HuH-7.5 (cell line): ENCODE measurements at regions not wholly inside any gene's neighbourhood (a gene's known extent, or its start where the extent isn't known, plus 50 kb on each side); places are given as distances from the start of the nearest gene placed in this dataset.

Experiments used
- DNase-seq: peaks from one replicate; pipeline ENCODE4 v3.0.0; 2011; ENCODE audit warnings: low spot score

DNA sequence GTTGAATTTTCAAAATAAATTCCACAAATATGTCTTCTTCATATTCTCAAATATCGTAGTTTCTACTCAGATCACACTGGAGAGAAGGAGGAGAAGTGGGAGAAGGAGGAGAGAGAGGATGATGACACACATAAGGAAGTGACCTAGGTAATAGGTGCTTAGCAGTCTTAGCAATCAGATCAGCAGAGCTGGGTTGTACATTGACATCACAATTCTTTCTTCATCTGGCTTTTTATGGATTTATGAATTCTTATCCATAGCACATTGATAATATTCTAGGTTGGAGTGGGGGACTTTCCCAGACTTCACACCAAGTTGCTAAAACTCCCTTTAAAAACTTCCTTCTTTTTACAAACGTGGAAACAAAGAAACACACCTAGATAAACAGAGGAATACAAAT is 86.9 kb downstream of the FGF9 start:
- no peak for DNase-seq

DNA sequence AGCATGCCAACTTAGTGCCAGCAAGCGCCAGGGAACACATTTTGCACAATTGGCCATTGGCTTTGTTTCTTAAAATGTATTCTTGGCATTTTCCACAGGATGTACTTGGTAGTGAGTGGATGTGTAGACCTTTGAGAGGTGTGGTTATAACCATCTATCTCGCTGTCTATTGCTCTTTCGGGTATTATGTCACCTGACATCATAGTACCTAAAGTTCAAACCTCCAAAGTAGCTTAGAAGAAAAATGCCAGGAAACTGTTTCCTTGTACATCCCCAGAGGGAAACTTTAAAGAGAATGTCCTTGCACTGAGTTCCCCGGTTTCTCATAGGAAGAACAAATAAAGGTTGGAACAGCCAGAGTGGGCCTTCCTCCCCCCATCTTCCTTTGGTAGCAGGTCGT is 87.6 kb downstream of the FGF9 start:
- DNase-seq: no peak

DNA sequence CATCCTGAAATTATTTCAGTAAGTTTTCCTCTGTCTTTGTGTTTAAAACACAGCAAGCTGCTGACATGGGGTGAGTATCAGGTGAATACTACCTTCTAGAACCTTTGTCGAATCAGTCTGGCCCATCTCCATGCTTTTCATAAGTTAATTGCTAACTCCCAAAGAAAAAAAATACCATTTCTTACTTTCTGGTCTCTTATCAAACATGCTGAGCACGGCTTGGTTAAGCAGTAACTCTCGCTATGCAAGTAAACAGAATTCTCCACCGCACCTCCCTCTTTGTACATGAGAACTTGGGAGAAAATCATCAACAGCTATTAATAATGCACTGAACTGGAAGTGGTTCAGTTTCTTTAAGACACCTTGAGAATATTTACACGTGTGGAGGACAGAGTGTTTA is 88.6 kb downstream of the FGF9 start:
- DNase-seq: no peak

DNA sequence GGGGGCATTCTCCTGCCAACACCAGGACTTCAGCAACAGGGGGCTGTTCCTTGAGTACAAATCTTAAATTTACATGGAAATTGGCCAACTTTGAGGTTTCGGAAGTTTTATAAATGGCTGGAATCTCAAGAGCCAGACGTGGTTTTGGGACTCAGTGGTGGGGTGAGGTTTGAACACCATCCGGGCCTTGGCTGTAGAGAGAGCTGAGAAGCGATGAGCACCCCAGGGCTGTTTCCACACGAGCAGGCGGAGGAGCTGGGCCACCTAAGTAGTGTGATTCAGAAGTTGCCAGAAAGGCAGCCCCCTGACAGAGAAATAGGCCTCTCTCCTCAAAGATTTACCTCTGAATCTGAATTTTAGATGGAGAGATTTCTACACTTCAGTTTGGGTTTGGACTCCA is 89.0 kb downstream of the FGF9 start:
- no peak for DNase-seq

DNA sequence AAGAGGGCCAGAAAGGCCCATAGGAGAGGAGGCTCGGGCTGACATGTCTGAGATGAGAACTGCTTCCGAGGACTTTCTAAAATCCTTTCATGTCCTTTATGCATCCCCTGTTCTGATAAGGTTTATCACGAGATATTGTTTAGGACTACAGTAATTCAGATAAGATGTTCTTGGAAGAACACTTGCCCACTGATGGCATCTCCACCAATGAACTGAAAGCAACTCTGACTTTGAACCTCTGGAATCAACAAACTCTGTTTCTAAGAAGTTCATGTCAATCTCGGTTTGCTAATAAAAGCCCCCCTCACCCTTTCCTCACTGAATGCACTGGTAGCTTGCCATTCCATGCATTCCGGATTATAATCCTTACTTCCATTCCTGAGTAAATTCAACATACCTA is 90.9 kb downstream of the FGF9 start:
- DNase-seq: no peak

DNA sequence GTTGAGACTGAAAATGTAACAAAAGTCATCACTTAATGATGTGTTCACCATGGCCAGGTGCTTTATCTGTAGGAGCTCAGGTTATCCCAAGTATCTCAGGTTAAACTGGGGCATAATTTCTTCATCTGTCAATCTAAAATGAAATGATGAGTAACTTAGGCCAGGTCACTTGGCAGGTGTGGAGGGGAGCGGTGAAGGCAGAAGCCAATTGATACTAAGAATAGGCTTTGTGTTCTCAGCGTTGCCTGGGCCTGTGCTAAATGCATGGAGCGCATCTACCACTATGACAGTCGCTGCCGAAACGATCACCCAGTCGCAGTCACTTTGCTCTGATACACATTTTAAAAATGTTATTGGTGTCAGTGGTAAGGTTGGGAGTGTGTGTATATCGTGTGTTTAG is 91.6 kb downstream of the FGF9 start:
- DNase-seq: no peak

DNA sequence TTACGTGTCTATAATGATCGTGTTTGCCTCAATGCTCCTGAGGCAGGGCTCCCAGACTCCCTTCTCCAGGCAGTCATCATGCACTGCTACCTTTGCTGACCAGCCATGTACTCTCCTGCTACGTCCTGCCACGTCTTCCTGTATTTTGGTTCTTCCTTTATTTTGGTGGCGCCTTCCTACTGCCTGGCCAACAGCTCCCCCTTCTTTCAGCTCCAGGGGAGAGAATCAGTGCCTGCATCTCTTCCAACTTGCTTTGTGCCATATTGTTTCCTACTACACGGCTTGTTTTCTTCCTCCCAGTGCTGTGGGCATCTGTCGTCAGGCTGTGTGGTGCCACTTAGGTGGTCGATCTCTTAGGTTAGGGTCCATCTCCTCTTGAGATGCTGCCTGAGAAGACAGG is 96.2 kb downstream of the FGF9 start:
- DNase-seq: no peak

DNA sequence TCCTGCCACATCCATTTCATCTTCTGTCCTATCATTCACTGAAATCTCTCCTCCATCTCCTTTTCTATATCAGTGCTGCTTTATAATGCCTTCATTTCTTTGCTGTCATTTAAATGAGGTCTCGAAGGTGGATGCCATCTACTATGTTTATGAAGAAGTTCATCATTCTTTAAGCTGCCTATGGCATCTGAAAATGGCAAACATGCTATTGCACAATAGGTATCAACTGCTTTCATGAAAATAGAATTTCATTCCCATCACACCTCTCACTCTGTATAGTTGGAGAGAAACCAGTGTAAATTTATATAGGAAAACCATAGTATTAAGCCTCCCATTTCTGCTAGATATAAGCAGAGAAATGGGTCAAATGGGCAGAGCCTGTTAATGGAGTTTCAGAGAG is 100.2 kb downstream of the FGF9 start:
- no peak for DNase-seq

DNA sequence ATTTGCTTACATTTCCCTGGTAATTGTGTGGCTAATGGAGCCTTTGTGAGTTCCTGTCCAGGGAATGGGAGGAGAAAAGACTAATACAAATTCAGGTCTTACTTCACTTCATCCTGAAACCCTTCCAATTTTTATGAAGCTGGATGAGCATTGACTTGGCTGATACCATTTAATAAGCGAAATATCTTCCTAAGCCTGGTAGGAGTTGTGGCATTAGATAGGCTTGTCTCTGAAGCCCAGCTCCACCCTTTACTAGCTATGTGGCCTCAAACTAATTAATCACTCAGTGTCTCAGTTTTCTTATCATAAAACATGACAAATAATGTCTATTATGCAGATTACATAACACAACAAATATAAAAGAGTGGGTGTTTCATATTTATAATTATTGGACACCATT is 106.3 kb downstream of the FGF9 start:
- DNase-seq: no peak

DNA sequence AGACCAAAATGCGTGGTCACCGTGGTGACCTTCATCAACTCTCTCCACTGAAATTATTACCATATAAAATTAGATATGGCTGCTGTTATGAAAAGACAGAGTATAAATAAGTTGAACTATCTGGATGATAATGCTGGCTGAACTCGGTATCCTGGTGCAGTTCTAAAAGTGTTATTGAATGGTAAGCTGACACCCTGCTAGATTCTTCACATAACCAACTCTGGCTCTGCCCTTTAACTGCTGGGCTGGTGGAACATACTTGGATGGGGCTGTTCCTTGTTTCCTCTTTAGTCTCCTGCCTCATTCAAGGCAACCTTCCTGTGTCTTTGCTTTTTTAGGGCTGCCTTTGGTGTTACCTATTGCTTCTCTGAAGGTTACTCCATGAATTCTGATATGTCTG is 106.9 kb downstream of the FGF9 start:
- no peak for DNase-seq

DNA sequence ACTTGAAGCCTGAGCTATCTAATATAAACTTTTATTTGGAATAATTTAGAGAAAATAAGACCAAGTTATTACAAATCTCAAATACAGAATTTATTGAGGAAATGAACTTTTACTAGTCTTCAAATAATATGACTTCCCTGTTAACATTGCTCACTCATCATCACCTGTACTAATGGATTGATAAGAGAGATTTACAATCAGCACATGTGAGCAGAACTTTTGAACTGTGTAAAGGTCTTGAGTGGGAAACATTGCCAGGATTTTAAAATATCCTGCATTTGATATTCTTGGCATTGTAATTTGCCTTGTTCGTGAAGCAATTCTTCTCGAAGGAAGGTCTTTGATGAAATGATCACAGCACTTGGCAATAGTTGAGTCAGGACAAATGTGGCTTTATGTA is 111.9 kb downstream of the FGF9 start:
- DNase-seq: no peak

DNA sequence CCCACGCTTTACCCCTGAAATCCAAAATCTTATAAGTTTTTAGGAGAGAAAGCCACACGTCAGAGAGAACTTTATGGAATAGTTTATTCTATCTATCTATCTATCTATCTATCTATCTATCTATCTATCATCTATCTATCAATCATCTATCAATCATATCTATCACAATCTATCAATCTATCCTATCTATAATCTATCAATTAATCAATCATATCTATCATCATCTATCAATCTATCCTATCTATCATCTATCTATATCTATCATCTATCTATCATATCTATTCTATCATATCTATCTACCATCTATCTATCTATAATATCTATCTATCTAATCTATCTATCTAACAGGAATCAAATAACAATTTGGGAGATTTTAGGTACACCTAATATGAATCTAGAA is 115.1 kb downstream of the FGF9 start:
- DNase-seq: no peak

DNA sequence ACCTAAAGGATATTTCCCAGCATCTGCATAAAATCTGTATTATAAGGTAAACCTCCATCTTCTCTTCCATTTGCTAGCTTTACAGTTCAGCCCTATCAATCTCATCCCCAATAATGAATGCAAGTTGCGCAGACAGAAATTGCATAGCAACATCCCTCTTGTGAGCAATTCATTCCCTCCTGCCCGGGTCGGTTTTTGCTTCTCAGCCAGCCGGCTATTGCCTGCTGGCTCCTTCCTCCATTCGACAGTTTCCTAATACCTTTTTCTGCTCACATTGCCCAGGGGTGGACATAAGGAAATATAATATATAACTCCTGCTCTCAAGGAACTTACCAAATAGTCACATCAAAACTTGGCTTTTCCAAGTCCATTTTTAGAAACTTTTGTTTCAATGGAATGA is 125.2 kb downstream of the FGF9 start:
- no peak for DNase-seq

DNA sequence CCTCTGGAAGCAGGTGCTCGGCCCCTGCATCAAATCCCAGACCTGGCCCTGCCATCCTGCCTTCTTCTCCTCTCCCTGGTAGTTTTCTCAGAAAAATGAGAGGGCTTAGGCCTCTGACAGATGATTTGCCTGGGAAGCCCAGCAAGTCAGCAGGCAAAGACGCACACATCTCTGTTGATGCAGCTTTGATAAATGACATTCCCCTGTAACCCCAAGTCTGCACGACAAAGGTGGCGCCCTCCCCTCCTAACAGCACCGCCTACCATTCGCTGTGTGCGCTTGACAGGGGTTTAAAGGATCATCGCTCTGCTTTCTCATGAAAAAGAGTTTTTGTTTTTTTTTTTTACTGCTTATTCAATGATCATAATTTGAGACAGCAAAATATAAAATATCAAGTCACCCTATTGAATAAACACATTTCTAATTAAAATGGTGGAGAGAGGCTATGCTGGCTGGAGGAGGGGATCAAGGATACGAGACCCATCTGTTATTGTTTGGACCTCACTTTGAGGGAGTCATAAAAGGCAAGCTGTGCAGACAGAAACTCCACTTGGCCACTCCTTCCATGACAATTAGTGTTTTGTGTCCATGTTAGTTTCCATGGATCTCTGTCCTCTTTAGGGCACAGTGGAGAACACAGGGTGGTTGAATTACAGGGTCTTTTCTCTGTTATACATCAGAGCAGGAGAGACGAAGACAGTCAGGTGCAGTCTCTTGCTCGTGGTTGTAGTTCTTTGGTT is 126.1 kb downstream of the FGF9 start:
- DNase-seq: no peak

DNA sequence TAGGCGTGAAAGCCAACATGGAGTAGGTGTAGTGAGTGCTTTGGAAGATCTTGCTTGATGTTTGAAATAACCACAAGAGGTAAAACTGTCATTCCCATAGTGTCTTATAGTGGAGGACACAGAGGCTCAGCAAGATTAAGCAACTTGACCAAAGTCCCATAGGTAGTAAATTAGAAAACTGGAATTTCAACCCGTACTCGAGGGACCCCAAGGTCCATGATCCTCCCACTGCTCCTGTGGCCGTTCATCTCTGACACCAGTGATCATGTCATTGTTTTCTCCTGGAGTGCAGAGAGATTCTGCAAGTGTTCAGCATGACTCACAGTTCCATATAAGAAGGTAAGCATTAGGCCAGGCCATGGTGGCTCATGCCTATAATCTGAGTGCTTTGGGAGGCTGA is 126.9 kb downstream of the FGF9 start:
- no peak for DNase-seq

DNA sequence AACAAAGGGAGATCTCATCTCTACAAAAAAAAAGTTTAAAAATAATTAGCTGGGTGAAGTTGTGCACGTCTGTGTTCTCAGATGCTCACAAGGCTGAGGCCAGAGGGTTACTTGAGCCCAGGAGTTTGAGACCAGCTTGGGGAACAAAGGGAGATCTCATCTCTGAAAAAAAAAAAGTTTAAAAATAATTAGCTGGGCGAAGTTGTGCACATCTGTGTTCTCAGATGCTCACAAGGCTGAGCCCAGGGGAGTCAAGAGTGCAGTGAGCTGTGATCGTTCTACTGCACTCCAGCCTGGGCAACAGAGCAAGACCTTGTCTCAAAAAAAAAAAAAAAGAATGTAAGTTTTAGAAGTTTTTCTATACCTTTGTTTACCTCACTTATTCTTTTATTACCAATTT is 127.3 kb downstream of the FGF9 start:
- DNase-seq: no peak

DNA sequence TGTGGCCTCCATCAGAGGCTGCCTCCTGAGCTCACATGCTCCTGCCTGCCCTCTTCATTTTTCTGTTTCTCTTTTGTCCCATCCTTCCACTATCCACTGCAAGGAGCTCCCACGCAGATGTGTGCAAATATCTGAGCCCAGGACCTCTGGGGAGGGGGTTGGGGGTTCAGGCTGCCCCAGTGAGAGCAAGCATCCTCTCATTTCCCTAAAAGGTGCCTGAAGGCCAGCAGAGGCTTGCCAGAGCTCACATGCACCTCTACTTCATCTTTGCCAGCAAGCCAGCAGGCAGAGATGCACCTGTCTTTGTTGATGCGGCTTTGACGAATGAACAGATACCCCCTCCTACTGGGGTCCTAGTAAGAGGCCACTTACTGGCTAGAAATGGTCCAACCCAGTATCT is 128.8 kb downstream of the FGF9 start:
- no peak for DNase-seq

DNA sequence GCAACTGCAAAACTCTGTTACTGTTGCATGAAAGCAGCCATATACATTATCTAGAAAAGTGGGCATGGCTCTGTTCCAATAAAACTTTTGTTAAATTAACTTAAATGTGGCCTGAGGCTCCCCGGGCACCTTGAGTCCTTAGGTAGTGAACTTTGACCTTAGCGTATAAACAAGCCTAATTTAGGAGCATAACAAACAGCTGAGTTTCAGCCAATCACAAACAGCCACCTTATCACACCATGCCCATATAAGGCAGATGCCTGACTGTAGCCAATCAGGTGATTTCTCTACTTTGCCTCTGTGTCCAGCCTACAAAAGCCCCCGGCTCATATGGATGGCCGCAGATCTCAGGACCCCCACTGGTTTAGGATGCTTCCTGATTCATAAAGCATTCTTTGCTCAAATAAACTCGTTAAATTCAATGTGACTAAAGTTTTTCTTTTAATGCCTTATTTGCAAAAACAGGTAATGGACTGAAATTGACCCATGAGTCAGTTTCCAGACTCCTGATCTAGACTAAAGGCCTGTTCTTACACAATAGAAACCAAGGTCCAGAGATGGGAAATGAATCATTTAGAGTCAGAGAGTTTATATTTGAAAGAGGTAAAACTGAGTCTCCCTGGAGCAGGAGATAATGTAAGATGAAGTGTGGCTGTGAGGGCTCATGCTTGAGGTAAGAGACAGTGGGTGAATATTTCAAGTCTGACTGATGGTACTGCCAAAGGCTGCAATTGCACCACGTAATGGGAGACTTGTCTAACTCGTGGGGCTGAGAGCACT is 130.2 kb downstream of the FGF9 start:
- no peak for DNase-seq

DNA sequence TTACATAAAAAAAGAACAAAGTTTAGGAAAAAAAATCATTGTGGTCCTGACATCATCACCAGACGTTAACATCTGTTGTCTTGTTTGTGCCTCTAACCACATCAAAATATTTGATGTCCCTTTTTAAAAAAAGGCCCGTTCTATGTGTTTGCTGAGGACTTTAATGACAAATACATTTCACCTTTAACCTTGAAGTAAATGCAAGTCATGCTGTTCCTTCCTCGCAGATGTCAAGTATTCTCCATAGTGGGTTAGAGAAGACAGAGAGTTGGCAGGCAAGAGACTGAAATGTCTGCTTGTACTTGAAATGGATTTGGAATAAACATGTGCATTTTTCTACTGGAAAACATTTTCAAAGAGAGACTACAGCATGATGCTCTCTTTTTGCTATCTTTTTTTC is 134.9 kb downstream of the FGF9 start:
- no peak for DNase-seq

DNA sequence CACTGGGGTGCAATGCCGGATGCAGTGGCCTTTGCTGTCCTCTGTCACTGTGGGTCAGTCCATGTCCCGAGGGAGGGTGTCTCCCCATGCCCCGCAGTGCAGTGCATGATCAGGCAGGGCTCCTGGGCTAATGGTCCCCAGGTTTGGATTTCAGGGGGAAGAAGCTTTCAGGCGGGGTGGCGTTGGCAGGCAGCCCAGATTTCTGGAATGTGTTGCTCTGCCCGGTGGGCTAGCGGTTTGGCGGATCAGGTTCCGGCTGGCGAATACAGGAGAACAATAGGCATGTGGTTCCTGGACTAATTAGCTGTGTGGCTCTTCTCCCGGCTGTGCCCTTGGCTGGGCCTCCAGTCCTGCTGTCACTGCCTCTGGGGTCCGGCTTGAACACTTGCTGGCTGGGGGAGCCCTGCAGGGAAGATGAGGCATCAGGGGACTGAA is 141.3 kb downstream of the FGF9 start:
- no peak for DNase-seq

DNA sequence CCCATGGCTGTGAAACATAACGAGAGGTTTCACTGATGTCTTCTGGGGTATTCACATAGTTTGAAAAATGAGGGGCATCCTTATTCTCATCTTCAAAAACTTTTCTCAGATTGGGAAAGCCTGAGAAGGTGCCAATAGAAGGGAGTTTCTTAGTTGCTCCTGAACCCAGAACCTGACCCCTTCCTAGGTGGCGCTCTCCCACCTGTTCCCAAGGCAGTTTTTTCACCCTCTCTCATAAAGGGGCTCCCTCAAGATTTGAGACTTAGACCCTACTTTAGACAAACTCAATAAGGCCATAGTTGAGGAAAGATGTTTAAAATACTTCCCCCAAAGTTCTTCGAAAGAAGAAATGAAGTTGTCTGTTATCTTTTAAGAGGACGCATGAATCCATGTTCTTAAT is 142.2 kb downstream of the FGF9 start:
- no peak for DNase-seq

DNA sequence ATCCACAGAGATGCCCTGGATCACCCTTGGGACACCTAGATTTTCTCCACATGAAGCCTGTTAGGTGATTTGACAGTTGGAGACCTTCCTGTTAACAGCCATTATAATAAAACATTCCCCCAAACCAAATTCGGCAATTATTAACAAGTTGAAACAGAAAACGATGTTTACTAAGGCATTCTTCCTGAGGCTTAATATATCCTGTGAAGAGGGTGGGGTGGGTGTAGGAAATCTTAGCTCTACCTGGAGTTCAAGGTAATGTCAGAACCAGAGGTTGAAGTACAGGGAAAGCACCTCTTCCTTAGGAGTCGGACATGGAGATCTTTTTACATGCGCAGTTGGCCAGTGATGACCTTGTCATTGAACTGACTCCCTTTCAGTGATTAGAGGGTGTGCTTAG is 143.0 kb downstream of the FGF9 start:
- no peak for DNase-seq

DNA sequence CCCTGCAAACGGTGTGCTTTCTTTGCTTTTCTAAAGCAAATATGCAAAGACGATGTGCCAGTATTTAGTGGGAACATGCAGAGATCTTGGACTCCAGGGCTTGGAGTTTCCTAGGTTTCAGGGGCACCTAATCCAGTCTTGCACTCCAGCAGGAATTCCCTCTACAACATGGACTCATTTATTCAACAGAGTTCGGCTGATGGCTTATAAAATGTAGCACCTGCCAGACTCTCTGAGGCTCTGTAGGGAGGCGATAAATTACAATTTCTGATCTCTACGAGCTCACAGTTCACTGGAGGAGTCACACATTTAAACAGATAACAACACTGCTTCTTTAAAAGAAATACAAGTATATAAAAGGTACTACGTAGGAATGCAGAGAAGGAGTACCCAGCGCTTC is 143.7 kb downstream of the FGF9 start:
- no peak for DNase-seq

DNA sequence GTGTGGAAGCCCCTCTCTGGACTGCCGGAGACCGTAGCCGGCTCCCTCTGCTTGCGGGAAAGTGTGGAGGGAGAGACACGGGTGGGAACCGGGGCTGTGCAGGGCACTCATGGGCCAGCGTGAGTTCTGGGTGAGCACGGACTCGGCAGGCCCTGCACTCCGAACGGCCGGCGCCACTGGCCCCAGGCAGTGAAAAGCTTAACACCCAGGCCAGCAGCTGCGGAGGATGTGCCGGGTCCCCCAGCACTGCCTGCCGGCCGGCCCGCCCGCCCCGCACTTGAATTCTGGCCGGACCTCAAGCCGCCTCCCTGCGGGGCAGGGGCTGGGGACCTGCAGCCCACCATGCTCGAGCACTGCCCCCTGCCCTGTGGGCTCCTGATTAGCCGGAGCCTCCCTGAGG is 147.0 kb downstream of the FGF9 start:
- no peak for DNase-seq
